NCI-H82 (cell line): ENCODE measurements at regions not wholly inside any gene's neighbourhood (a gene's known extent, or its start where the extent isn't known, plus 50 kb on each side); places are given as distances from the start of the nearest gene placed in this dataset.

Source experiments
- DNase-seq: peaks from one replicate; lab custom pipeline; 2025; lab: John Stamatoyannopoulos, UW

DNA sequence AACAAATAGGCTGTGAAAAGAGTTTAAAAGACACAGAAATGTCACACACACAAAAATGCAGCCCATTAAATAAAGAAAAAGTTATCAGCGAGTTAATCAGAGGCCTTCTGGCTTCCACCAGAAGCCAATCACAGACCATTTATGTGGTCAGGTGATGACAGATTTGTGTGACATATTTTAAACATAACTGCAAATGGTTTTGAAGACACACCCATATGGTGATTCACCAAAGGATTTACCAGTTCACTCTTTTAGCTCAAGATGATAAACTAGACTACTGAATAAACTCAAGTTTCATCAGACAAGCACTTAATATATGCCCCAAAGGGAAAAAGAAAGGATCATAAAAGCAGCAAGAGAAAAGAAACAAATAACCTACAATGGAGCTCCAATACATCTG, 181.2 kb downstream of the SPANXN4 start:
- DNase-seq: no peak

DNA sequence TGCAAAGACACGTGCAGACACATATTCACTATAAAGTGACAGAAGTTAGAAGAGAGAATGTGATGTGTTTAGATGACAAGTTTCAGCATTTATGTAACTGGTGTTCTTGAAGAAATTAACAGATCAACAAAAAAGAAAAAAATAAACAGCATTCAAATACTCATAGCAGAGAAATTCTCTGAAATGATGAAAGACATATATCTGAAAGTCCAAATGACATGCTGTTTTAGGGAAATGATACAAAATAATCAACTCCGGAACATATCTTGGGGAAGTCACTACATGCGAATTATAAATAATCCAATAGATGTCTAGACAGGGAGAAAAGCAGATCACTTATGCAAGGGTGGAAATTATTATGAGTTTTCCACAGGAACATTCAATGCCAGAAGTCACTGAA, 146.0 kb downstream of the SPANXN4 start:
- DNase-seq: no peak

DNA sequence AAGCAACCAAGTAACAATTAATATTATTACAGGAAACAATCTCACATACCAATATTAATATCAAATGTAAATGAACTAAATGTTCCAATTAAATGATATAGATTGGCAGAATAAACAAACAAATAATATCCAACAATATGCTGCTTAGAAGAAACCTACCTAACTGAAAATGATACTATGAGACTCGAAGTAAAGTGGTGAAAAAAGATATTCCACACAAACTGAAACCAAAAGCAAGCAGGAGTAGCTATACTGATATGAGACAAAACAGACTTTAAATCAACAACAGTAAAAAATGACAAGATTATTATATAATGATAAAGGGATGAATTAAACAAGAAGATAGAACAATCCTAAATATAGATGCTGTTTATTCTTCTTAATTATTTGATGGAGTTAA, 140.1 kb downstream of the SPANXN4 start:
- DNase-seq: no peak

DNA sequence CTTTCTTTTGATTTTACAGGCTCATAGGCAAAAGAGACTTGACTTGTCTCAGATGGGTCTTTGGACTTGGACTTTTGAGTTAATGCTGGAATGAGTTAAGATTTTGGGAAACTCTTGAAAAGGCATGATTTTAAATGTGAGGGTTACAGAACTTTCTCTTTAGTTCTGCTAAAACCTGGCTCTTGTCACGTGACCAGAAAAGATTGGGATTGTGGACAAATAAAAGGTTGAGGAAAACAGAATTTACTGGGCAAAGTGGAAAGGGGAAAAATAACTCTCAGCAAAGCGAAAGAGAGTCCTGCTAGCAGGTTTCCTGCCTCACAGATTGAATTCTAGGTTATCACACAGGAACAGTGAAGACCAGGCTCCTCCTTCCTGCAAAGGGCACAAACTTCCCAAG, 114.0 kb downstream of the SPANXN4 start:
- no peak for DNase-seq

DNA sequence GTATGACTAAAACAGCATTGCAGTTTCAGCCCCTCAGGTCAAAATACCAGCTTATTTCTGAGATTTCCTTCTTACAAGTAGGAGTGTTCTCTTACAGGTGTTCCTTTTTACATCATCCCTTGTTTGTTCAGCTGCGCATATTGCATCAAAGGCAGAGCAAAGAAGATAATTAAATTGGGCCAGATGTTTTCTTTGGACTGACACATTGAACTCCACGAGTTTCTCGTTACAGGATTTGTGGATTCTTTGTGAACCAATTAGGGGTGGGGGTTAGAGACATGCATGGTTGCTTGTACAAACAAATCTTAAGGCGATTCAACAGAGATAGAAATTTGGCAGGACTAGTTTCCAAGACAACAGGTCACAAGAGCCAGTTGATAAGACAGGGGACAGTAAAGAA, 95.7 kb downstream of the SPANXN4 start:
- DNase-seq: peak; percentile 97

DNA sequence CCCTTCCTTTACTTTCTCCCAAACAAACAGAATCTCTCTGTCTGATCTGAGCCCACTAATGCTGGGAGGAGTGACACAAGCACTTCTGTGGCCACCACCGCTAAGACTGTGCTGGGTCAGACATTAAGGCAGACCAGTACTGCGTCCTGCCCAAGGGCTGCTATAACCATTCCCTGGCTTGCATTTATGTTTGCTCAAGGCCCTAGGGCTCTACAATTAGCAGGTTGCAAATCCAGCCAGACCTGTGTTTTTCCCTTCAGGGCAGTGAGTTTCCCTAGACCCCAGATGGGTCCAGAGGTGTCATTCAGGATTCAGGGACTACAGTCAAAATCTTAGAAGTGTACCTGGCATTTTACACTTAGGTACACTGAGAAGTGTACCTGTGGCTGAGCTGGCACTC, 89.7 kb downstream of the SPANXN4 start:
- DNase-seq: no peak

DNA sequence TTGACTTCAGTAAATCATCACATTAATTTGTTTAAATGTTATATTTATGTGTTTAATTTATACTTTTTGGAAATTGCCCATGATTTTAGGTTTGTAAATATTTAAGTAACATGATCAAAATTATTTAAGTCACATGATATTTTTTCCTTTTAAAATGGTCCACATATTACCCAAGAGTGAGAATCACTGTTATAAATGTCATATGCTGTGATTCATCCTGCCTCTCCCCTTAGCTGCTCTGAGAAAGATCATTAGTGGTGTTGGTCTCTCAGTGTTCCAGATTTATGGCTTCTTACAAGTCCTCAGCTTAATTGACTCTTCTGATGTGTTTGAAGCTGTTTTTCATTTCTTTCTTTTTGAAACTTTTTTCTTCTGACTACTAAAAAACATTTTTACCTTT, 70.1 kb downstream of the SPANXN4 start:
- DNase-seq: no peak

DNA sequence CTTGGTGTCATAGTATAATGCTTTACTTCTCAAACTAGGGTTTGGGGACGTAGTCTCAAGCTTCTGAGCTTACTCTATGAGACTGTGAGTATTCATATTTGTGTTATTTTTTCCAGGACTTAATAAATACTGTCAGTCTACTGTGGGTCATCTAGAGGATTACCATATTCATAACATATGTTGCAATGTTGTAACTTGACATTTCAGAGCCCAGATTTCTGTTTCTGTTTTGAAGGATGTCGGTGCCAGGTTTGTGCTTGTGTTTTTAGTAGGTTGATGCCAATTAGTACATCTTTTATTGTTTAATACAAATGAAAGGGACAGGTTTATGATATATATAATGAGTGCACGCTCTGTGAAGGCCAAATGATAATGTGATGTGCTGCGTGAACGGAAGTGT, 69.6 kb downstream of the SPANXN4 start:
- DNase-seq: no peak

DNA sequence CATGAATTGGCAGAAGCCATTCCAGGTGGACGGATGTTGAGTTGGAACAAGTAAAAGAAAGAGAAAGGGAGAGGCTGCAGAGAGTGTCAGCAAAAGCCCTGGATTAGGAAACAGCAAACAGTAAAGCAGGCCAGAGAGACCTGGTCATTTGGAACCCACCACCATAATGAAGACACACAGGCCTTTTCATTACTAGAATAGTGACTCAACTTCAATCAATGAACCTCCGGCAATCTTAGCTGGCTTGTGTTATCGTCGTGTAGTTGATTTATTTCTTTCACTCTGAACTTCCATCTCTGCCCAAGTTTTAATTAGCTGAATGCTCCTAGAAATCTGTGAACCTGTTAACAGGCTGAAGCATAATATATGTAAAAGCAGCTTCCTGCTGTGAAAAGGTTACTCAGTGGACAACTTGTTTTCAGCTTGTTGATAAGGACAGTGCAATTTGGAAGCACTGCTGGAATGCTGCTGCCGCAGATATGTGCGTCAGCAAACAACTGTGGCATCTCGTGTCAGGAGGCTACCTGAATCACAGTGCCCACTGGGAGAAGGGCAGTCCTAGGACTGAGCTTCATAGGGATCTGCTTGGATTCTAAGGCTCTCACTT, 68.8 kb downstream of the SPANXN4 start:
- no peak for DNase-seq
